ENCODE measurements at regions not wholly inside any gene's neighbourhood (a gene's known extent, or its start where the extent isn't known, plus 50 kb on each side); places are given as distances from the start of the nearest gene placed in this dataset.

- no CpG with 5 or more reads among the region's 2 CpGs for WGBS (ENCODE audit: insufficient coverage)
- H3K4me3 ChIP-seq (ENCODE audit: low read depth, low read length), result no peak overlapping the region
- no peak overlapping the region for H3K27ac ChIP-seq (ENCODE audit: low read depth, low read length)
- H3K36me3 ChIP-seq (ENCODE audit: control insufficient read depth, insufficient read depth, low read length), result no peaks in the 10 kb centered on the region
- H3K9me3 ChIP-seq (ENCODE audit: control insufficient read depth, insufficient read depth, low read length), result no peaks in the 10 kb centered on the region
- H3K4me1 ChIP-seq (ENCODE audit: control insufficient read depth, insufficient read depth, low read length), result no peaks in the 10 kb centered on the region
- DNase-seq (ENCODE audit: low read depth in 4 of 6, low spot score in 6 of 6), result no peak
- no peaks in the 10 kb centered on the region for H3K27me3 ChIP-seq (ENCODE audit: control insufficient read depth, insufficient read depth, low read length)
These were observed 69.2 kb downstream of the LYZL2 start for GRCh38 chr10:30560326-30560725.

- no peak overlapping the region for H3K27ac ChIP-seq (ENCODE audit: low read depth, low read length)
- DNase-seq (ENCODE audit: low read depth in 4 of 6, low spot score in 6 of 6), result no peak
- no peaks in the 10 kb centered on the region for H3K9me3 ChIP-seq (ENCODE audit: control insufficient read depth, insufficient read depth, low read length)
- H3K36me3 ChIP-seq (ENCODE audit: control insufficient read depth, insufficient read depth, low read length), result no peaks in the 10 kb centered on the region
- no peaks in the 10 kb centered on the region for H3K4me1 ChIP-seq (ENCODE audit: control insufficient read depth, insufficient read depth, low read length)
- 46% methylated on average over 7 of the region's 9 CpGs for WGBS (ENCODE audit: insufficient coverage)
- no peak overlapping the region for H3K4me3 ChIP-seq (ENCODE audit: low read depth, low read length)
- no peaks in the 10 kb centered on the region for H3K27me3 ChIP-seq (ENCODE audit: control insufficient read depth, insufficient read depth, low read length)
These were observed 70.4 kb downstream of the LYZL2 start for GRCh38 chr10:30559180-30559579.

GRCh38 chr10:30558411-30558810 lies 71.1 kb downstream of the LYZL2 start:
- Histone ChIP-seq H3K27me3 (ENCODE audit: control insufficient read depth, insufficient read depth, low read length) (no peaks in the 10 kb centered on the region), H3K27ac (ENCODE audit: low read depth, low read length) (no peak overlapping the region), H3K4me3 (ENCODE audit: low read depth, low read length) (no peak overlapping the region), H3K9me3 (ENCODE audit: control insufficient read depth, insufficient read depth, low read length) (no peaks in the 10 kb centered on the region), H3K36me3 (ENCODE audit: control insufficient read depth, insufficient read depth, low read length) (no peaks in the 10 kb centered on the region), H3K4me1 (ENCODE audit: control insufficient read depth, insufficient read depth, low read length) (peaks cover 3% of the 10 kb centered on the region)
- no peak for DNase-seq (ENCODE audit: low read depth in 4 of 6, low spot score in 6 of 6)
- 85% methylated on average over 3 of the region's 14 CpGs for WGBS (ENCODE audit: insufficient coverage)

- peaks cover 3% of the 10 kb centered on the region for H3K4me1 ChIP-seq (ENCODE audit: control insufficient read depth, insufficient read depth, low read length)
- DNase-seq (ENCODE audit: low read depth in 4 of 6, low spot score in 6 of 6), result no peak
- H3K27ac ChIP-seq (ENCODE audit: low read depth, low read length), result no peak overlapping the region
- no peaks in the 10 kb centered on the region for H3K36me3 ChIP-seq (ENCODE audit: control insufficient read depth, insufficient read depth, low read length)
- H3K27me3 ChIP-seq (ENCODE audit: control insufficient read depth, insufficient read depth, low read length), result no peaks in the 10 kb centered on the region
- no peaks in the 10 kb centered on the region for H3K9me3 ChIP-seq (ENCODE audit: control insufficient read depth, insufficient read depth, low read length)
- H3K4me3 ChIP-seq (ENCODE audit: low read depth, low read length), result no peak overlapping the region
- WGBS (ENCODE audit: insufficient coverage), result 84% methylated on average over 8 of the region's 8 CpGs
These were observed 71.7 kb downstream of the LYZL2 start for GRCh38 chr10:30557884-30558283.

GRCh38 chr10:30556189-30556588 lies 73.4 kb downstream of the LYZL2 start:
- 100% methylated on average over 1 of the region's 1 CpG for WGBS (ENCODE audit: insufficient coverage)
- no peaks in the 10 kb centered on the region for H3K27me3 ChIP-seq (ENCODE audit: control insufficient read depth, insufficient read depth, low read length)
- no peaks in the 10 kb centered on the region for H3K9me3 ChIP-seq (ENCODE audit: control insufficient read depth, insufficient read depth, low read length)
- H3K27ac ChIP-seq (ENCODE audit: low read depth, low read length), result no peak overlapping the region
- H3K4me3 ChIP-seq (ENCODE audit: low read depth, low read length), result no peak overlapping the region
- no peak for DNase-seq (ENCODE audit: low read depth in 4 of 6, low spot score in 6 of 6)
- peaks cover 3% of the 10 kb centered on the region for H3K4me1 ChIP-seq (ENCODE audit: control insufficient read depth, insufficient read depth, low read length)
- H3K36me3 ChIP-seq (ENCODE audit: control insufficient read depth, insufficient read depth, low read length), result no peaks in the 10 kb centered on the region

GRCh38 chr10:30555465-30555864 lies 74.1 kb downstream of the LYZL2 start:
- WGBS (ENCODE audit: insufficient coverage), result 60% methylated on average over 2 of the region's 5 CpGs
- Histone ChIP-seq H3K9me3 (ENCODE audit: control insufficient read depth, insufficient read depth, low read length) (no peaks in the 10 kb centered on the region), H3K36me3 (ENCODE audit: control insufficient read depth, insufficient read depth, low read length) (no peaks in the 10 kb centered on the region), H3K27ac (ENCODE audit: low read depth, low read length) (no peak overlapping the region), H3K4me1 (ENCODE audit: control insufficient read depth, insufficient read depth, low read length) (peaks cover 3% of the 10 kb centered on the region), H3K27me3 (ENCODE audit: control insufficient read depth, insufficient read depth, low read length) (no peaks in the 10 kb centered on the region), H3K4me3 (ENCODE audit: low read depth, low read length) (no peak overlapping the region)
- no peak for DNase-seq (ENCODE audit: low read depth in 4 of 6, low spot score in 6 of 6)

- no peak for DNase-seq (ENCODE audit: low read depth in 4 of 6, low spot score in 6 of 6)
- Histone ChIP-seq H3K27ac (ENCODE audit: low read depth, low read length) (peak overlapping the region; percentile 71), H3K9me3 (ENCODE audit: control insufficient read depth, insufficient read depth, low read length) (no peaks in the 10 kb centered on the region), H3K27me3 (ENCODE audit: control insufficient read depth, insufficient read depth, low read length) (no peaks in the 10 kb centered on the region), H3K4me1 (ENCODE audit: control insufficient read depth, insufficient read depth, low read length) (peaks cover 3% of the 10 kb centered on the region), H3K4me3 (ENCODE audit: low read depth, low read length) (no peak overlapping the region), H3K36me3 (ENCODE audit: control insufficient read depth, insufficient read depth, low read length) (no peaks in the 10 kb centered on the region)
- WGBS (ENCODE audit: insufficient coverage), result no CpG with 5 or more reads among the region's 5 CpGs
These were observed 75.1 kb downstream of the LYZL2 start for GRCh38 chr10:30554440-30554825.

- WGBS (ENCODE audit: insufficient coverage), result 18% methylated on average over 9 of the region's 12 CpGs
- no peaks in the 10 kb centered on the region for H3K27me3 ChIP-seq (ENCODE audit: control insufficient read depth, insufficient read depth, low read length)
- peaks cover 3% of the 10 kb centered on the region for H3K4me1 ChIP-seq (ENCODE audit: control insufficient read depth, insufficient read depth, low read length)
- peak overlapping the region; percentile 21 for H3K4me3 ChIP-seq (ENCODE audit: low read depth, low read length)
- DNase-seq (ENCODE audit: low read depth in 4 of 6, low spot score in 6 of 6), result peak in 3 of 6 donors; percentile 17 to 64 (median 41)
- no peaks in the 10 kb centered on the region for H3K9me3 ChIP-seq (ENCODE audit: control insufficient read depth, insufficient read depth, low read length)
- H3K36me3 ChIP-seq (ENCODE audit: control insufficient read depth, insufficient read depth, low read length), result no peaks in the 10 kb centered on the region
- H3K27ac ChIP-seq (ENCODE audit: low read depth, low read length), result peak overlapping the region; percentile 71
These were observed 75.7 kb downstream of the LYZL2 start for GRCh38 chr10:30553626-30554439.

- Histone ChIP-seq H3K27ac (ENCODE audit: low read depth, low read length) (peak overlapping the region; percentile 71), H3K27me3 (ENCODE audit: control insufficient read depth, insufficient read depth, low read length) (no peaks in the 10 kb centered on the region), H3K4me1 (ENCODE audit: control insufficient read depth, insufficient read depth, low read length) (peaks cover 3% of the 10 kb centered on the region), H3K4me3 (ENCODE audit: low read depth, low read length) (no peak overlapping the region), H3K36me3 (ENCODE audit: control insufficient read depth, insufficient read depth, low read length) (no peaks in the 10 kb centered on the region), H3K9me3 (ENCODE audit: control insufficient read depth, insufficient read depth, low read length) (no peaks in the 10 kb centered on the region)
- DNase-seq (ENCODE audit: low read depth in 4 of 6, low spot score in 6 of 6), result peak in 2 of 6 donors; percentile 25 to 73
- 23% methylated on average over 4 of the region's 7 CpGs for WGBS (ENCODE audit: insufficient coverage)
These were observed 76.4 kb downstream of the LYZL2 start for GRCh38 chr10:30553018-30553625.

All from spinal cord (tissue), 9 donors.